Esophagus muscularis mucosa (tissue), 4 donors: ENCODE measurements at regions not wholly inside any gene's neighbourhood (a gene's known extent, or its start where the extent isn't known, plus 50 kb on each side); places are given as distances from the start of the nearest gene placed in this dataset.

Source experiments
- DNase-seq: peaks from one replicate; pipeline ENCODE4 v3.0.0-alpha.2; 2017; ENCODE audit errors: extremely low spot score
- H3K27ac ChIP-seq, 4 donors: fragments of 200-600 bp; sonication (generic); replicated peaks in 1 of 4; 1 replicate in 3 of 4; 2 replicates in 1 of 4; pipeline ENCODE4 v1.5.1; 2016 to 2019; ENCODE audit warnings: mild to moderate bottlenecking in 1 of 4
- H3K27me3 ChIP-seq, 4 donors: fragments of 200-600 bp; sonication (generic); one replicate each; pipeline versions ENCODE4 v1.5.1 to v1.6.0; 2016 to 2019
- H3K36me3 ChIP-seq, 4 donors: fragments of 200-600 bp; sonication (generic); one replicate each; pipeline ENCODE4 v1.5.1; 2016 to 2019
- H3K4me1 ChIP-seq, 4 donors: fragments of 200-600 bp; sonication (generic); one replicate each; pipeline ENCODE4 v1.5.1; 2016 to 2019
- H3K4me3 ChIP-seq, 4 donors: fragments of 200-600 bp; sonication (generic); 1 replicate in 2 of 4; 2 replicates in 2 of 4; pipeline ENCODE4 v1.5.1; 2016 to 2019; ENCODE audit warnings: mild to moderate bottlenecking in 4 of 4, moderate library complexity in 1 of 4
- H3K9me3 ChIP-seq, 4 donors: fragments of 200-600 bp; sonication (generic); 1 replicate in 3 of 4; 2 replicates in 1 of 4; pipeline ENCODE4 v1.5.1; 2016 to 2019
- CTCF ChIP-seq, 3 experiments: fragments of 200-600 bp in 2 of 3; fragments of 450-650 bp in 1 of 3; sonication (generic) in 2 of 3; IDR thresholded peaks; one replicate each; pipeline ENCODE4 v1.5.1; 2017 to 2019; ENCODE audit warnings: antibody characterized with exemption in 3 of 3, mild to moderate bottlenecking in 2 of 3, moderate library complexity in 1 of 3
- EP300 ChIP-seq: sonication (generic); formaldehyde crosslinking; IDR thresholded peaks from one replicate; pipeline ENCODE4 v1.6.1; 2017; ENCODE audit warnings: antibody characterized with exemption
- POLR2A ChIP-seq: fragments of 450-650 bp; IDR thresholded peaks from one replicate; pipeline ENCODE4 v1.6.1; 2017; ENCODE audit warnings: antibody characterized with exemption, moderate library complexity, mild to moderate bottlenecking, low read depth
- POLR2AphosphoS5 ChIP-seq, 2 donors: sonication (generic); formaldehyde crosslinking; IDR thresholded peaks; one replicate each; pipeline ENCODE4 v1.6.1; 2017; ENCODE audit warnings: antibody characterized with exemption in 2 of 2
- WGBS: methylation state at CpG from one replicate; pipeline ENCODE4 v1.1.5; 2018; 5-methylcytosine and 5-hydroxymethylcytosine counted together
- intact Hi-C: fragments of 100-400 bp; cut with DNase I; formaldehyde crosslinking; loops from one replicate; pipeline ENCODE4 v1.15.1; 2023

- no peak overlapping the region for H3K27ac ChIP-seq
- no peak for TF ChIP-seq POLR2AphosphoS5 (IDR thresholded peaks at IDR 0.05)
- no peak for TF ChIP-seq CTCF (IDR thresholded peaks at IDR 0.05)
- no peak for TF ChIP-seq EP300
- no peak for TF ChIP-seq POLR2A
- H3K4me3 ChIP-seq = no peak overlapping the region
- intact Hi-C loops = no loop called here
- H3K4me1 ChIP-seq = no peaks in the 10 kb centered on the region
- no peaks in the 10 kb centered on the region for H3K9me3 ChIP-seq
- H3K36me3 ChIP-seq = no peaks in the 10 kb centered on the region
- no peaks in the 10 kb centered on the region for H3K27me3 ChIP-seq
- DNase-seq = no peak
- WGBS = 61% methylated on average over 3 of the region's 6 CpGs
These were observed 289.4 kb downstream of the CTTN start for GRCh38 chr11:70687716-70688115.

- 99% methylated on average over 8 of the region's 8 CpGs for WGBS
- no peak overlapping the region for H3K4me3 ChIP-seq
- no peak overlapping the region for H3K27ac ChIP-seq
- H3K4me1 ChIP-seq = no peaks in the 10 kb centered on the region
- TF ChIP-seq EP300 = no peak
- TF ChIP-seq POLR2AphosphoS5 (IDR thresholded peaks at IDR 0.05) = no peak
- no peak for TF ChIP-seq CTCF (IDR thresholded peaks at IDR 0.05)
- TF ChIP-seq POLR2A = no peak
- intact Hi-C loops = no loop called here
- H3K27me3 ChIP-seq = no peaks in the 10 kb centered on the region
- no peaks in the 10 kb centered on the region for H3K36me3 ChIP-seq
- no peaks in the 10 kb centered on the region for H3K9me3 ChIP-seq
- DNase-seq = no peak
These were observed 289.8 kb downstream of the CTTN start for GRCh38 chr11:70688142-70688541.

GRCh38 chr11:70689764-70690163, 291.4 kb downstream of the CTTN start:
- intact Hi-C loops = no loop called here
- DNase-seq = no peak
- H3K36me3 ChIP-seq = no peaks in the 10 kb centered on the region
- TF ChIP-seq POLR2AphosphoS5 (IDR thresholded peaks at IDR 0.05) (no peak), POLR2A (no peak), EP300 (no peak), CTCF (IDR thresholded peaks at IDR 0.05) (no peak)
- WGBS = 86% methylated on average over 6 of the region's 6 CpGs
- H3K4me3 ChIP-seq = no peak overlapping the region
- H3K4me1 ChIP-seq = no peaks in the 10 kb centered on the region
- H3K27ac ChIP-seq = no peak overlapping the region
- no peaks in the 10 kb centered on the region for H3K9me3 ChIP-seq
- H3K27me3 ChIP-seq = no peaks in the 10 kb centered on the region

- Histone ChIP-seq H3K27me3 (no peaks in the 10 kb centered on the region), H3K36me3 (peaks cover 0 to 3% (median 0%) of the 10 kb centered on the region in 4 donors), H3K27ac (no peak overlapping the region), H3K4me3 (no peak overlapping the region), H3K9me3 (no peaks in the 10 kb centered on the region), H3K4me1 (no peaks in the 10 kb centered on the region)
- intact Hi-C loops = no loop called here
- no peak for DNase-seq
- WGBS = 85% methylated on average over 5 of the region's 5 CpGs
- TF ChIP-seq POLR2A = no peak
- no peak for TF ChIP-seq CTCF (IDR thresholded peaks at IDR 0.05)
These were observed 293.8 kb downstream of the CTTN start for GRCh38 chr11:70692131-70692530.

GRCh38 chr11:70694371-70694770, 296.0 kb downstream of the CTTN start:
- WGBS = 78% methylated on average over 1 of the region's 1 CpG
- DNase-seq = no peak
- H3K27ac ChIP-seq = no peak overlapping the region
- TF ChIP-seq POLR2AphosphoS5 (IDR thresholded peaks at IDR 0.05) (no peak), CTCF (IDR thresholded peaks at IDR 0.05) (no peak), POLR2A (no peak), EP300 (no peak)
- no peaks in the 10 kb centered on the region for H3K4me1 ChIP-seq
- peaks cover 0 to 3% (median 0%) of the 10 kb centered on the region in 4 donors for H3K36me3 ChIP-seq
- intact Hi-C loops = no loop called here
- H3K9me3 ChIP-seq = no peaks in the 10 kb centered on the region
- H3K4me3 ChIP-seq = no peak overlapping the region
- H3K27me3 ChIP-seq = no peaks in the 10 kb centered on the region
